ENCODE measurements at regions not wholly inside any gene's neighbourhood (a gene's known extent, or its start where the extent isn't known, plus 50 kb on each side); places are given as distances from the start of the nearest gene placed in this dataset.

DNA sequence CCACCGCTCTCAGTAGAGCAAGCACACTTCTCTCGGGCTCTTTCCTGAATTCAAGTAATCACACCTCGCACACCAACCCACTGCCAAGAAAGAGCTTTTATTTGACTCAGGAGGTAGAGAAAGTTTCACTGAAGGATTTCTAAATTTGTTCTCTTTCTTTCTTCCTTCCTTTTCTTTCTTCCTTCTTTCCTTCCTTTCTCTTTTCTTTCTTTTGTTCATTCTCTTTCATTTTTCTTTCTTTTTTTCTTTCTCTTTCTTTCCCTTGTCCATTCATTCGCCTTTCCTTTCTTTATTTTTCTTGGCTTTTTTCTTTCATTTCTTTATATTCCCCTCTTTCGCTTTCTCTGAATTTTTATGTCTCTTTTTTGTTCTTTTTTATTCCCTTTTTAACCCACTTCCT lies 300.1 kb downstream of the ENC1 start (continued):
- TF ChIP-seq, protein P1, sequence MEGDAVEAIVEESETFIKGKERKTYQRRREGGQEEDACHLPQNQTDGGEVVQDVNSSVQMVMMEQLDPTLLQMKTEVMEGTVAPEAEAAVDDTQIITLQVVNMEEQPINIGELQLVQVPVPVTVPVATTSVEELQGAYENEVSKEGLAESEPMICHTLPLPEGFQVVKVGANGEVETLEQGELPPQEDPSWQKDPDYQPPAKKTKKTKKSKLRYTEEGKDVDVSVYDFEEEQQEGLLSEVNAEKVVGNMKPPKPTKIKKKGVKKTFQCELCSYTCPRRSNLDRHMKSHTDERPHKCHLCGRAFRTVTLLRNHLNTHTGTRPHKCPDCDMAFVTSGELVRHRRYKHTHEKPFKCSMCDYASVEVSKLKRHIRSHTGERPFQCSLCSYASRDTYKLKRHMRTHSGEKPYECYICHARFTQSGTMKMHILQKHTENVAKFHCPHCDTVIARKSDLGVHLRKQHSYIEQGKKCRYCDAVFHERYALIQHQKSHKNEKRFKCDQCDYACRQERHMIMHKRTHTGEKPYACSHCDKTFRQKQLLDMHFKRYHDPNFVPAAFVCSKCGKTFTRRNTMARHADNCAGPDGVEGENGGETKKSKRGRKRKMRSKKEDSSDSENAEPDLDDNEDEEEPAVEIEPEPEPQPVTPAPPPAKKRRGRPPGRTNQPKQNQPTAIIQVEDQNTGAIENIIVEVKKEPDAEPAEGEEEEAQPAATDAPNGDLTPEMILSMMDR (conservative IDR thresholded peaks at IDR 0.05; ENCODE audit: low read depth in 2 of 2): no peak
- no peak for TF ChIP-seq NANOG (IDR thresholded peaks at IDR 0.05; ENCODE audit: borderline replicate concordance)
- no peak for TF ChIP-seq EZH2 (IDR thresholded peaks at IDR 0.05; ENCODE audit: low read depth, unreplicated experiment)
- no peak for TF ChIP-seq ZNF114 (CRISPR knock-in tag; IDR thresholded peaks at IDR 0.05)
- no peak for TF ChIP-seq EZH2phosphoT487 (IDR thresholded peaks at IDR 0.05; ENCODE audit: unreplicated experiment)
- TF ChIP-seq STAT1 (IDR thresholded peaks at IDR 0.05; ENCODE audit: unreplicated experiment): no peak
- no peak for TF ChIP-seq JUNB (IDR thresholded peaks at IDR 0.05; ENCODE audit: unreplicated experiment)
- TF ChIP-seq ZNF331 (CRISPR knock-in tag; IDR thresholded peaks at IDR 0.05; ENCODE audit: low read depth): no peak
- TF ChIP-seq POLR2AphosphoS5 (IDR thresholded peaks at IDR 0.05; ENCODE audit: low read depth): no peak
- TF ChIP-seq CREB1 (CRISPR knock-in tag; IDR thresholded peaks at IDR 0.05; ENCODE audit: low read depth): no peak

DNA sequence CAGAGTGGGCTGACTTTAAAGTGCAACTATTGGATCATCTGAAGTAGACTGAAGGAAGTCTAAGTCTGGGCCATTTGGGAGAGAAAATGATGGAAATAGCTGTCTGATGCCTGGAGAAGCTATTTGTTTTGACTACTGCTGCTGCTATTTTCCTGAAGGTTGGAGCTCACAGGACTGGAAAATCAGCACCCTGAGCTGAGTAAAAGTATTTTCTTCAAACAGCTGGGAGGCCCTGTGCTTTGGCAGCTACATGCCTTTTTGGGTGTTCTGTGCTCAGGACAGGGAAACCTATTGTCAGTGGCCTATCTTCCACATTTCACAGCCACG lies 302.6 kb downstream of the ENC1 start:
- no peaks in the 10 kb centered on the region for H4K20me1 ChIP-seq (replicated peaks; ENCODE audit: insufficient read depth)
- H3K27ac ChIP-seq (ENCODE audit: low read depth): no peak overlapping the region
- no peaks in the 10 kb centered on the region for H3F3A ChIP-seq (replicated peaks; ENCODE audit: low read depth)
- peaks cover 9% of the 10 kb centered on the region; the same call in 2 of the 3 replicates for H3K4me1 Mint-ChIP-seq
- no peak for ATAC-seq
- H3K27ac Mint-ChIP-seq: no peak overlapping the region
- H3K79me2 ChIP-seq (replicated peaks; ENCODE audit: insufficient read depth): no peaks in the 10 kb centered on the region
- no peak overlapping the region for H3K4me2 ChIP-seq
- no peak for DNase-seq (ENCODE audit: low spot score)
- H3K9me2 ChIP-seq (ENCODE audit: insufficient read depth): no peaks in the 10 kb centered on the region; the same call in 1 of the 2 replicates
- H3K4me3 Mint-ChIP-seq: no peak overlapping the region
- no peaks in the 10 kb centered on the region for H3K27me3 ChIP-seq (ENCODE audit: insufficient read depth)
- no peak overlapping the region for H3K4me3 ChIP-seq
- no peaks in the 10 kb centered on the region for H3K36me3 ChIP-seq (ENCODE audit: insufficient read depth)
- no peaks in the 10 kb centered on the region for H3K36me3 Mint-ChIP-seq (ENCODE audit: low read depth)
- peaks cover 4% of the 10 kb centered on the region for H3K27me3 Mint-ChIP-seq (ENCODE audit: insufficient read depth, low read depth, poor library complexity)
- H3K9me3 Mint-ChIP-seq: no peaks in the 10 kb centered on the region
- H3K4me1 ChIP-seq (ENCODE audit: insufficient read depth): no peaks in the 10 kb centered on the region
- H2AFZ ChIP-seq: peak overlapping the region; percentile 40; the same call in 1 of the 2 replicates
- TF ChIP-seq ZNF114 (CRISPR knock-in tag; IDR thresholded peaks at IDR 0.05): no peak
- no peak for TF ChIP-seq NANOG (IDR thresholded peaks at IDR 0.05; ENCODE audit: borderline replicate concordance)
- TF ChIP-seq, protein P1 (conservative IDR thresholded peaks at IDR 0.05; ENCODE audit: low read depth in 2 of 2): no peak
- TF ChIP-seq POLR2AphosphoS5 (IDR thresholded peaks at IDR 0.05; ENCODE audit: low read depth): no peak
- no peak for TF ChIP-seq STAT1 (IDR thresholded peaks at IDR 0.05; ENCODE audit: unreplicated experiment)
- no peak for TF ChIP-seq ZNF331 (CRISPR knock-in tag; IDR thresholded peaks at IDR 0.05; ENCODE audit: low read depth)
- TF ChIP-seq, protein P2, sequence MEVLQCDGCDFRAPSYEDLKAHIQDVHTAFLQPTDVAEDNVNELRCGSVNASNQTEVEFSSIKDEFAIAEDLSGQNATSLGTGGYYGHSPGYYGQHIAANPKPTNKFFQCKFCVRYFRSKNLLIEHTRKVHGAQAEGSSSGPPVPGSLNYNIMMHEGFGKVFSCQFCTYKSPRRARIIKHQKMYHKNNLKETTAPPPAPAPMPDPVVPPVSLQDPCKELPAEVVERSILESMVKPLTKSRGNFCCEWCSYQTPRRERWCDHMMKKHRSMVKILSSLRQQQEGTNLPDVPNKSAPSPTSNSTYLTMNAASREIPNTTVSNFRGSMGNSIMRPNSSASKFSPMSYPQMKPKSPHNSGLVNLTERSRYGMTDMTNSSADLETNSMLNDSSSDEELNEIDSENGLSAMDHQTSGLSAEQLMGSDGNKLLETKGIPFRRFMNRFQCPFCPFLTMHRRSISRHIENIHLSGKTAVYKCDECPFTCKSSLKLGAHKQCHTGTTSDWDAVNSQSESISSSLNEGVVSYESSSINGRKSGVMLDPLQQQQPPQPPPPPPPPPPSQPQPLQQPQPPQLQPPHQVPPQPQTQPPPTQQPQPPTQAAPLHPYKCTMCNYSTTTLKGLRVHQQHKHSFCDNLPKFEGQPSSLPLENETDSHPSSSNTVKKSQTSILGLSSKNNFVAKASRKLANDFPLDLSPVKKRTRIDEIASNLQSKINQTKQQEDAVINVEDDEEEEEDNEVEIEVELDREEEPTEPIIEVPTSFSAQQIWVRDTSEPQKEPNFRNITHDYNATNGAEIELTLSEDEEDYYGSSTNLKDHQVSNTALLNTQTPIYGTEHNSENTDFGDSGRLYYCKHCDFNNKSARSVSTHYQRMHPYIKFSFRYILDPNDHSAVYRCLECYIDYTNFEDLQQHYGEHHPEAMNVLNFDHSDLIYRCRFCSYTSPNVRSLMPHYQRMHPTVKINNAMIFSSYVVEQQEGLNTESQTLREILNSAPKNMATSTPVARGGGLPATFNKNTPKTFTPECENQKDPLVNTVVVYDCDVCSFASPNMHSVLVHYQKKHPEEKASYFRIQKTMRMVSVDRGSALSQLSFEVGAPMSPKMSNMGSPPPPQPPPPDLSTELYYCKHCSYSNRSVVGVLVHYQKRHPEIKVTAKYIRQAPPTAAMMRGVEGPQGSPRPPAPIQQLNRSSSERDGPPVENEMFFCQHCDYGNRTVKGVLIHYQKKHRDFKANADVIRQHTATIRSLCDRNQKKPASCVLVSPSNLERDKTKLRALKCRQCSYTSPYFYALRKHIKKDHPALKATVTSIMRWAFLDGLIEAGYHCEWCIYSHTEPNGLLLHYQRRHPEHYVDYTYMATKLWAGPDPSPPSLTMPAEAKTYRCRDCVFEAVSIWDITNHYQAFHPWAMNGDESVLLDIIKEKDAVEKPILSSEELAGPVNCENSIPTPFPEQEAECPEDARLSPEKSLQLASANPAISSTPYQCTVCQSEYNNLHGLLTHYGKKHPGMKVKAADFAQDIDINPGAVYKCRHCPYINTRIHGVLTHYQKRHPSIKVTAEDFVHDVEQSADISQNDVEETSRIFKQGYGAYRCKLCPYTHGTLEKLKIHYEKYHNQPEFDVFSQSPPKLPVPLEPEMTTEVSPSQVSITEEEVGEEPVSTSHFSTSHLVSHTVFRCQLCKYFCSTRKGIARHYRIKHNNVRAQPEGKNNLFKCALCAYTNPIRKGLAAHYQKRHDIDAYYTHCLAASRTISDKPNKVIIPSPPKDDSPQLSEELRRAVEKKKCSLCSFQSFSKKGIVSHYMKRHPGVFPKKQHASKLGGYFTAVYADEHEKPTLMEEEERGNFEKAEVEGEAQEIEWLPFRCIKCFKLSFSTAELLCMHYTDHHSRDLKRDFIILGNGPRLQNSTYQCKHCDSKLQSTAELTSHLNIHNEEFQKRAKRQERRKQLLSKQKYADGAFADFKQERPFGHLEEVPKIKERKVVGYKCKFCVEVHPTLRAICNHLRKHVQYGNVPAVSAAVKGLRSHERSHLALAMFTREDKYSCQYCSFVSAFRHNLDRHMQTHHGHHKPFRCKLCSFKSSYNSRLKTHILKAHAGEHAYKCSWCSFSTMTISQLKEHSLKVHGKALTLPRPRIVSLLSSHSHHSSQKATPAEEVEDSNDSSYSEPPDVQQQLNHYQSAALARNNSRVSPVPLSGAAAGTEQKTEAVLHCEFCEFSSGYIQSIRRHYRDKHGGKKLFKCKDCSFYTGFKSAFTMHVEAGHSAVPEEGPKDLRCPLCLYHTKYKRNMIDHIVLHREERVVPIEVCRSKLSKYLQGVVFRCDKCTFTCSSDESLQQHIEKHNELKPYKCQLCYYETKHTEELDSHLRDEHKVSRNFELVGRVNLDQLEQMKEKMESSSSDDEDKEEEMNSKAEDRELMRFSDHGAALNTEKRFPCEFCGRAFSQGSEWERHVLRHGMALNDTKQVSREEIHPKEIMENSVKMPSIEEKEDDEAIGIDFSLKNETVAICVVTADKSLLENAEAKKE (CRISPR knock-in tag; IDR thresholded peaks at IDR 0.05): no peak
- no peak for TF ChIP-seq JUNB (IDR thresholded peaks at IDR 0.05; ENCODE audit: unreplicated experiment)
- TF ChIP-seq, protein P3, sequence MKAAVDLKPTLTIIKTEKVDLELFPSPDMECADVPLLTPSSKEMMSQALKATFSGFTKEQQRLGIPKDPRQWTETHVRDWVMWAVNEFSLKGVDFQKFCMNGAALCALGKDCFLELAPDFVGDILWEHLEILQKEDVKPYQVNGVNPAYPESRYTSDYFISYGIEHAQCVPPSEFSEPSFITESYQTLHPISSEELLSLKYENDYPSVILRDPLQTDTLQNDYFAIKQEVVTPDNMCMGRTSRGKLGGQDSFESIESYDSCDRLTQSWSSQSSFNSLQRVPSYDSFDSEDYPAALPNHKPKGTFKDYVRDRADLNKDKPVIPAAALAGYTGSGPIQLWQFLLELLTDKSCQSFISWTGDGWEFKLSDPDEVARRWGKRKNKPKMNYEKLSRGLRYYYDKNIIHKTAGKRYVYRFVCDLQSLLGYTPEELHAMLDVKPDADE (IDR thresholded peaks at IDR 0.05): no peak
- TF ChIP-seq EZH2 (IDR thresholded peaks at IDR 0.05; ENCODE audit: low read depth, unreplicated experiment): no peak

All from GM23338 (cell line).